Endothelial cell of umbilical vein (primary cell): ENCODE measurements at regions not wholly inside any gene's neighbourhood (a gene's known extent, or its start where the extent isn't known, plus 50 kb on each side); places are given as distances from the start of the nearest gene placed in this dataset.

Source experiments
- CTCF ChIP-seq, 2 donors: IDR thresholded peaks; 1 replicate in 1 of 2; 2 replicates in 1 of 2; pipeline ENCODE4 v1.5.1; 2011; ENCODE audit warnings: low read length in 2 of 2, mild to moderate bottlenecking in 2 of 2, moderate library complexity in 2 of 2, control low read depth in 1 of 2, inconsistent platforms in 1 of 2, low read depth in 1 of 2; ENCODE audit not compliant: insufficient read depth in 1 of 2; ENCODE audit errors: extremely low read depth in 1 of 2
- EZH2 ChIP-seq: IDR thresholded peaks from 2 replicates; pipeline ENCODE4 v1.6.1; 2012; ENCODE audit warnings: borderline replicate concordance, low read depth, mild to moderate bottlenecking, moderate library complexity, low read length, inconsistent platforms; ENCODE audit not compliant: severe bottlenecking
- FOS ChIP-seq: IDR thresholded peaks from 2 replicates; pipeline ENCODE4 v1.6.1; 2011; ENCODE audit warnings: mild to moderate bottlenecking, low read length, moderate library complexity, borderline replicate concordance; ENCODE audit not compliant: insufficient read depth
- GATA2 ChIP-seq: IDR thresholded peaks from 2 replicates; pipeline ENCODE4 v1.7.0; 2011; ENCODE audit warnings: low read depth, mild to moderate bottlenecking, moderate library complexity, mixed read lengths, low read length; ENCODE audit not compliant: insufficient read length, insufficient read depth
- MAX ChIP-seq: IDR thresholded peaks from 2 replicates; pipeline ENCODE4 v1.6.1; 2011; ENCODE audit not compliant: insufficient read depth, insufficient read length
- MYC ChIP-seq: IDR thresholded peaks from one replicate; pipeline ENCODE4 v1.6.1; 2011; ENCODE audit warnings: mild to moderate bottlenecking, low read depth, low read length
- POLR2A ChIP-seq: IDR thresholded peaks from 2 replicates; pipeline ENCODE4 v1.6.1; 2012; ENCODE audit warnings: low read depth, mild to moderate bottlenecking, control low read depth, low read length
- POLR2AphosphoS5 ChIP-seq: IDR thresholded peaks from 2 replicates; pipeline ENCODE4 v1.6.1; 2012; ENCODE audit warnings: low read depth, mild to moderate bottlenecking, control low read depth, low read length, moderate library complexity; ENCODE audit not compliant: insufficient read depth

GRCh38 chr3:168877899-168878298 lies 782.2 kb upstream of the GOLIM4 start:
- TF ChIP-seq POLR2A (no peak), CTCF (IDR thresholded peaks at IDR 0.05; ENCODE audit: extremely low read depth in 1 of 2, insufficient read depth in 1 of 2, low read depth in 1 of 2, low read length in 2 of 2) (no peak), MAX (no peak), POLR2AphosphoS5 (no peak), EZH2 (no peak), FOS (no peak), MYC (no peak), GATA2 (no peak)
